Mesenchymal stem cell (in vitro differentiated cells and primary cell): ENCODE measurements at regions not wholly inside any gene's neighbourhood (a gene's known extent, or its start where the extent isn't known, plus 50 kb on each side); places are given as distances from the start of the nearest gene placed in this dataset.

Experiments
- DNase-seq: peaks from one replicate; pipeline ENCODE4 v3.0.0-alpha.2; 2013
- H2AFZ ChIP-seq: one replicate; pipeline ENCODE4 v1.6.1; 2013; ENCODE audit warnings: low read depth, mild to moderate bottlenecking, control low read depth, inconsistent platforms, low read length, moderate library complexity
- H2AK5ac ChIP-seq: 2 replicates; pipeline ENCODE4 v1.6.1; 2013; ENCODE audit warnings: low read length, moderate library complexity, mild to moderate bottlenecking, inconsistent platforms; ENCODE audit not compliant: severe bottlenecking
- H2BK120ac ChIP-seq: one replicate; pipeline ENCODE4 v1.6.1; 2013; ENCODE audit warnings: low read depth, mild to moderate bottlenecking, inconsistent platforms, low read length, moderate library complexity
- H2BK12ac ChIP-seq, 2 experiments: one replicate each; pipeline ENCODE4 v1.6.1; 2013; ENCODE audit warnings: inconsistent platforms in 2 of 2, low read length in 2 of 2, mild to moderate bottlenecking in 2 of 2, moderate library complexity in 2 of 2, control low read depth in 1 of 2
- H2BK15ac ChIP-seq: one replicate; pipeline ENCODE4 v1.6.1; 2013; ENCODE audit warnings: mild to moderate bottlenecking, low read depth, inconsistent platforms; ENCODE audit not compliant: poor library complexity, severe bottlenecking
- H2BK5ac ChIP-seq: 2 replicates; pipeline ENCODE4 v1.6.1; 2013; ENCODE audit warnings: low read depth, mild to moderate bottlenecking, low read length, control low read depth, inconsistent platforms; ENCODE audit not compliant: poor library complexity, severe bottlenecking
- H3K14ac ChIP-seq, 2 experiments: one replicate each; pipeline ENCODE4 v1.6.1; 2013; ENCODE audit warnings: inconsistent platforms in 2 of 2, low read length in 2 of 2, control low read depth in 1 of 2, mild to moderate bottlenecking in 1 of 2, moderate library complexity in 1 of 2
- H3K18ac ChIP-seq, 2 experiments: one replicate each; pipeline ENCODE4 v1.6.1; 2013; ENCODE audit warnings: inconsistent platforms in 2 of 2, low read length in 2 of 2, control low read depth in 1 of 2, low read depth in 1 of 2, mild to moderate bottlenecking in 1 of 2
- H3K23ac ChIP-seq, 2 experiments: one replicate each; pipeline ENCODE4 v1.6.1; 2013; ENCODE audit warnings: inconsistent platforms in 2 of 2, low read length in 2 of 2, mild to moderate bottlenecking in 2 of 2, moderate library complexity in 2 of 2, control low read depth in 1 of 2
- H3K27ac ChIP-seq: 2 replicates; pipeline ENCODE4 v1.5.1; 2013; ENCODE audit warnings: mild to moderate bottlenecking, moderate library complexity, low read length, control low read depth, inconsistent platforms; ENCODE audit not compliant: poor library complexity, severe bottlenecking
- H3K27me3 ChIP-seq, 2 experiments: 2 replicates each; pipeline versions ENCODE4 v1.6.1 to v1.7.0; 2013; ENCODE audit warnings: low read length in 2 of 2, mild to moderate bottlenecking in 2 of 2, moderate library complexity in 2 of 2, control low read depth in 1 of 2, inconsistent platforms in 1 of 2; ENCODE audit not compliant: control insufficient read depth in 1 of 2, insufficient read depth in 1 of 2
- H3K36me3 ChIP-seq, 2 experiments: 2 replicates each; pipeline versions ENCODE4 v1.6.1 to v1.7.0; 2013; ENCODE audit warnings: low read length in 2 of 2, control low read depth in 1 of 2, inconsistent platforms in 1 of 2, low read depth in 1 of 2, mild to moderate bottlenecking in 1 of 2; ENCODE audit not compliant: insufficient read depth in 2 of 2, control insufficient read depth in 1 of 2
- H3K4ac ChIP-seq, 2 experiments: one replicate each; pipeline ENCODE4 v1.6.1; 2013; ENCODE audit warnings: inconsistent platforms in 2 of 2, low read length in 2 of 2, mild to moderate bottlenecking in 2 of 2, moderate library complexity in 2 of 2, control low read depth in 1 of 2, low read depth in 1 of 2
- H3K4me1 ChIP-seq: 2 replicates; pipeline ENCODE4 v1.6.1; 2013; ENCODE audit warnings: low read depth, low read length, control low read depth; ENCODE audit not compliant: control insufficient read depth, insufficient read depth
- H3K4me2 ChIP-seq: 2 replicates; pipeline ENCODE4 v1.6.1; 2013; ENCODE audit warnings: low read length, mild to moderate bottlenecking, inconsistent platforms; ENCODE audit not compliant: poor library complexity, severe bottlenecking
- H3K4me3 ChIP-seq, 2 experiments: 2 replicates each; pipeline versions ENCODE4 v1.5.1 to v1.7.0; 2013; ENCODE audit warnings: low read length in 2 of 2, mild to moderate bottlenecking in 2 of 2, control low read depth in 1 of 2, low read depth in 1 of 2; ENCODE audit not compliant: insufficient read depth in 1 of 2
- H3K79me1 ChIP-seq: replicated peaks from 2 replicates; pipeline ENCODE4 v1.6.1; 2013; ENCODE audit warnings: mild to moderate bottlenecking, control low read depth, low read length, inconsistent platforms; ENCODE audit not compliant: poor library complexity, severe bottlenecking
- H3K9ac ChIP-seq: 2 replicates; pipeline ENCODE4 v1.7.0; 2013; ENCODE audit warnings: mild to moderate bottlenecking, low read length, moderate library complexity
- H3K9me3 ChIP-seq: 2 replicates; pipeline ENCODE4 v1.7.0; 2013; ENCODE audit warnings: mild to moderate bottlenecking, low read length; ENCODE audit not compliant: control insufficient read depth
- H4K8ac ChIP-seq: one replicate; pipeline ENCODE4 v1.6.1; 2013; ENCODE audit warnings: inconsistent platforms, mild to moderate bottlenecking, low read length, moderate library complexity
- H4K91ac ChIP-seq: one replicate; pipeline ENCODE4 v1.6.1; 2013; ENCODE audit warnings: mild to moderate bottlenecking, low read length, inconsistent platforms
- WGBS: methylation state at CpG from one replicate; pipeline ENCODE4 v1.1.7; 2013; ENCODE audit warnings: mixed read lengths; 5-methylcytosine and 5-hydroxymethylcytosine counted together

DNA sequence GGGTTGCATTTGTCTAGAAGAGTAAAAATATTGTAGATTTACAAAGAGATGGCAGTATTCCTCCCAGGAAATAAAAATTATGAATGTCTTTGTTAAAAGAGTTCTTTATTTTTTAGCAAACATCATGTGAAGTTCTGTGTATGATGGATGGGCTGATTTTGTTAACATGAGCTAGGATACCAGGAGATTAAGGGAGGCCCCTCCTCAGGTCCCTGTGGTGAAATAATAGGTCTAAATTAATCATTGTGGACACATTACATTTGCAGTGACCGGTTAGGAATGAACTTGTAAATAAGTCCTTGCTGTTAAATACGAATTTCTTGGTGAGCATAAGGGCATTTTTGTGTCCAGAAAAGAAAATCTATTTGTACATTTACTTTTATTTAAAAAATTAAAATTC is 339.4 kb upstream of the PHF14 start:
- Histone ChIP-seq H2BK120ac (no peak overlapping the region), H3K9ac (no peak overlapping the region), H3K27me3 (no peaks in the 10 kb centered on the region), H3K18ac (no peak overlapping the region), H3K4ac (no peak overlapping the region), H3K4me2 (no peak overlapping the region), H2AFZ (no peak overlapping the region), H3K4me3 (no peak overlapping the region), H3K4me1 (no peaks in the 10 kb centered on the region), H2AK5ac (no peak overlapping the region), H4K8ac (no peak overlapping the region), H2BK12ac (no peak overlapping the region), H2BK15ac (no peak overlapping the region), H3K27ac (no peak overlapping the region), H3K23ac (no peak overlapping the region), H4K91ac (no peak overlapping the region), H3K36me3 (no peaks in the 10 kb centered on the region), H3K79me1 (no peaks in the 10 kb centered on the region), H3K9me3 (no peaks in the 10 kb centered on the region), H2BK5ac (no peak overlapping the region), H3K14ac (no peak overlapping the region)
- no peak for DNase-seq
- WGBS = 80% methylated on average over 1 of the region's 2 CpGs

- H3K9me3 ChIP-seq = no peaks in the 10 kb centered on the region
- no peak overlapping the region for H4K8ac ChIP-seq
- H2BK15ac ChIP-seq = no peak overlapping the region
- no peak for DNase-seq
- H3K4me2 ChIP-seq = no peak overlapping the region
- H3K27me3 ChIP-seq = no peaks in the 10 kb centered on the region
- no peak overlapping the region for H3K18ac ChIP-seq
- H2BK5ac ChIP-seq = no peak overlapping the region
- H3K4ac ChIP-seq = no peak overlapping the region
- H3K79me1 ChIP-seq = no peaks in the 10 kb centered on the region
- H2BK120ac ChIP-seq = no peak overlapping the region
- no peak overlapping the region for H3K23ac ChIP-seq
- no peak overlapping the region for H3K9ac ChIP-seq
- no peak overlapping the region for H3K14ac ChIP-seq
- 94% methylated on average over 2 of the region's 3 CpGs for WGBS
- no peaks in the 10 kb centered on the region for H3K36me3 ChIP-seq
- H3K27ac ChIP-seq = no peak overlapping the region
- no peak overlapping the region for H2AFZ ChIP-seq
- H3K4me1 ChIP-seq = no peaks in the 10 kb centered on the region
- H2BK12ac ChIP-seq = no peak overlapping the region
- no peak overlapping the region for H4K91ac ChIP-seq
- no peak overlapping the region for H2AK5ac ChIP-seq
- no peak overlapping the region for H3K4me3 ChIP-seq
Observed at GRCh38 chr7:10637991-10638390, 335.7 kb upstream of the PHF14 start.

DNA sequence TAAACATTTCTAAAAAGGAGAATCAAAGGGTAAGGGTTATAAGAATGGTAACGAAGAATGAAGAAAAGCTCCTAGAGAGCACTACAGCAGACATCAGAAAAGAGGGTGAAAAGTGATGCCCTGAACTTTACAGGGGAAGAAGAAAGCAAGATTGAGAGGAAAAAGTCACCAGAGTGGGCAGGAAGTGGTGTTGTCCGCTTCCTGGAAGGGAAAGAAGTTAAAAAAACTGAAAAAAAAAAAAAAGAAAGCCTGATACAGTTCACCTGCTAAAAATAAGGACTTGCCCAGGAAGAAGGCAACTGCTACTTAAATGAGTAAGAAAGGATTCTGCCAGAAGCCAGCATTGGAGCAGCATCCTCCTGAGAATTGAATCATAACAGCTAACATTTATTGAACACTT is 330.1 kb upstream of the PHF14 start:
- WGBS = 96% methylated on average over 2 of the region's 2 CpGs
- Histone ChIP-seq H3K4me1 (no peaks in the 10 kb centered on the region), H3K27me3 (no peaks in the 10 kb centered on the region)

GRCh38 chr7:10644849-10645248 is 328.8 kb upstream of the PHF14 start:
- Histone ChIP-seq H4K8ac (no peak overlapping the region), H3K79me1 (no peaks in the 10 kb centered on the region), H3K23ac (no peak overlapping the region), H2BK12ac (no peak overlapping the region), H2AK5ac (no peak overlapping the region), H3K4me2 (no peak overlapping the region), H3K36me3 (no peaks in the 10 kb centered on the region), H4K91ac (no peak overlapping the region), H2AFZ (no peak overlapping the region), H3K4ac (no peak overlapping the region), H3K9me3 (no peaks in the 10 kb centered on the region), H3K27me3 (no peaks in the 10 kb centered on the region), H3K4me1 (no peaks in the 10 kb centered on the region), H2BK5ac (no peak overlapping the region), H2BK120ac (no peak overlapping the region), H3K4me3 (no peak overlapping the region), H3K27ac (no peak overlapping the region), H3K9ac (no peak overlapping the region), H3K18ac (no peak overlapping the region), H3K14ac (no peak overlapping the region), H2BK15ac (no peak overlapping the region)
- 73% methylated on average over 3 of the region's 3 CpGs for WGBS
- DNase-seq = no peak

More for the DNA sequence above, 330.1 kb upstream of the PHF14 start:
- no peak overlapping the region for H3K4ac ChIP-seq
- no peak overlapping the region for H3K14ac ChIP-seq
- H2BK12ac ChIP-seq = no peak overlapping the region
- H3K23ac ChIP-seq = no peak overlapping the region
- no peak overlapping the region for H3K18ac ChIP-seq
- H2AFZ ChIP-seq = no peak overlapping the region
- H3K79me1 ChIP-seq = no peaks in the 10 kb centered on the region
- no peak overlapping the region for H3K4me3 ChIP-seq
- no peak overlapping the region for H4K91ac ChIP-seq
- H3K36me3 ChIP-seq = no peaks in the 10 kb centered on the region
- no peak overlapping the region for H2BK5ac ChIP-seq
- H2BK120ac ChIP-seq = no peak overlapping the region
- no peak overlapping the region for H3K27ac ChIP-seq
- no peak overlapping the region for H3K9ac ChIP-seq
- DNase-seq = no peak
- H2BK15ac ChIP-seq = no peak overlapping the region
- no peak overlapping the region for H3K4me2 ChIP-seq
- H2AK5ac ChIP-seq = no peak overlapping the region
- H3K9me3 ChIP-seq = no peaks in the 10 kb centered on the region
- H4K8ac ChIP-seq = no peak overlapping the region
